ENCODE measurements at regions not wholly inside any gene's neighbourhood (a gene's known extent, or its start where the extent isn't known, plus 50 kb on each side); places are given as distances from the start of the nearest gene placed in this dataset.

GRCh38 chr9:31824860-31825259 lies 559.6 kb upstream of the ACO1 start:
- Histone ChIP-seq H3K36me3 (ENCODE audit: control insufficient read depth in 1 of 2, insufficient read depth in 2 of 2, low read depth in 1 of 2, low read length in 2 of 2) (no peaks in the 10 kb centered on the region), H2AFZ (ENCODE audit: low read depth, low read length) (no peak overlapping the region), H3K4me3 (ENCODE audit: insufficient read depth in 1 of 2, low read depth in 1 of 2, low read length in 2 of 2) (no peak overlapping the region), H3K18ac (ENCODE audit: low read depth in 1 of 2, low read length in 2 of 2) (no peak overlapping the region), H3K14ac (ENCODE audit: low read length in 2 of 2) (no peak overlapping the region), H4K8ac (ENCODE audit: low read length) (no peak overlapping the region), H3K9me3 (ENCODE audit: control insufficient read depth, low read length) (no peaks in the 10 kb centered on the region), H3K79me1 (replicated peaks; ENCODE audit: low read length, poor library complexity, severe bottlenecking) (no peaks in the 10 kb centered on the region), H3K27me3 (ENCODE audit: control insufficient read depth in 1 of 2, insufficient read depth in 1 of 2, low read length in 2 of 2) (no peaks in the 10 kb centered on the region), H3K4me2 (ENCODE audit: low read length, poor library complexity, severe bottlenecking) (no peak overlapping the region), H2AK5ac (ENCODE audit: low read length, severe bottlenecking) (no peak overlapping the region), H2BK5ac (ENCODE audit: low read depth, low read length, poor library complexity, severe bottlenecking) (no peak overlapping the region), H3K9ac (ENCODE audit: low read length) (no peak overlapping the region), H3K23ac (ENCODE audit: low read length in 2 of 2) (no peak overlapping the region), H2BK15ac (ENCODE audit: low read depth, poor library complexity, severe bottlenecking) (no peak overlapping the region), H2BK12ac (ENCODE audit: low read length in 2 of 2) (no peak overlapping the region), H3K27ac (ENCODE audit: low read length, poor library complexity, severe bottlenecking) (no peak overlapping the region), H2BK120ac (ENCODE audit: low read depth, low read length) (no peak overlapping the region), H3K4ac (ENCODE audit: low read depth in 1 of 2, low read length in 2 of 2) (no peak overlapping the region), H3K4me1 (ENCODE audit: control insufficient read depth, insufficient read depth, low read depth, low read length) (peaks cover 2% of the 10 kb centered on the region), H4K91ac (ENCODE audit: low read length) (no peak overlapping the region)
- 84% methylated on average over 2 of the region's 2 CpGs for WGBS
- no peak for DNase-seq

- Histone ChIP-seq H3K23ac (ENCODE audit: low read length in 2 of 2) (no peak overlapping the region), H3K4me2 (ENCODE audit: low read length, poor library complexity, severe bottlenecking) (no peak overlapping the region), H3K14ac (ENCODE audit: low read length in 2 of 2) (no peak overlapping the region), H3K4ac (ENCODE audit: low read depth in 1 of 2, low read length in 2 of 2) (no peak overlapping the region), H2BK15ac (ENCODE audit: low read depth, poor library complexity, severe bottlenecking) (no peak overlapping the region), H2AFZ (ENCODE audit: low read depth, low read length) (no peak overlapping the region), H3K27me3 (ENCODE audit: control insufficient read depth in 1 of 2, insufficient read depth in 1 of 2, low read length in 2 of 2) (no peaks in the 10 kb centered on the region), H2BK120ac (ENCODE audit: low read depth, low read length) (no peak overlapping the region), H4K91ac (ENCODE audit: low read length) (no peak overlapping the region), H3K9ac (ENCODE audit: low read length) (no peak overlapping the region), H3K4me1 (ENCODE audit: control insufficient read depth, insufficient read depth, low read depth, low read length) (no peaks in the 10 kb centered on the region), H2AK5ac (ENCODE audit: low read length, severe bottlenecking) (no peak overlapping the region), H4K8ac (ENCODE audit: low read length) (no peak overlapping the region), H3K9me3 (ENCODE audit: control insufficient read depth, low read length) (no peaks in the 10 kb centered on the region), H3K36me3 (ENCODE audit: control insufficient read depth in 1 of 2, insufficient read depth in 2 of 2, low read depth in 1 of 2, low read length in 2 of 2) (no peaks in the 10 kb centered on the region), H2BK5ac (ENCODE audit: low read depth, low read length, poor library complexity, severe bottlenecking) (no peak overlapping the region), H3K27ac (ENCODE audit: low read length, poor library complexity, severe bottlenecking) (no peak overlapping the region), H3K4me3 (ENCODE audit: insufficient read depth in 1 of 2, low read depth in 1 of 2, low read length in 2 of 2) (no peak overlapping the region), H2BK12ac (ENCODE audit: low read length in 2 of 2) (no peak overlapping the region), H3K79me1 (replicated peaks; ENCODE audit: low read length, poor library complexity, severe bottlenecking) (no peaks in the 10 kb centered on the region), H3K18ac (ENCODE audit: low read depth in 1 of 2, low read length in 2 of 2) (no peak overlapping the region)
- 45% methylated on average over 1 of the region's 3 CpGs for WGBS
- no peak for DNase-seq
Measured at GRCh38 chr9:31837211-31837610, 547.2 kb upstream of the ACO1 start.

- H2AK5ac ChIP-seq (ENCODE audit: low read length, severe bottlenecking), result no peak overlapping the region
- H3K9me3 ChIP-seq (ENCODE audit: control insufficient read depth, low read length), result no peaks in the 10 kb centered on the region
- H2BK12ac ChIP-seq (ENCODE audit: low read length in 2 of 2), result no peak overlapping the region
- no peak overlapping the region for H2BK120ac ChIP-seq (ENCODE audit: low read depth, low read length)
- no peak overlapping the region for H3K23ac ChIP-seq (ENCODE audit: low read length in 2 of 2)
- no peak overlapping the region for H3K27ac ChIP-seq (ENCODE audit: low read length, poor library complexity, severe bottlenecking)
- no peak overlapping the region for H3K4me3 ChIP-seq (ENCODE audit: insufficient read depth in 1 of 2, low read depth in 1 of 2, low read length in 2 of 2)
- no peak overlapping the region for H3K18ac ChIP-seq (ENCODE audit: low read depth in 1 of 2, low read length in 2 of 2)
- H3K4me2 ChIP-seq (ENCODE audit: low read length, poor library complexity, severe bottlenecking), result no peak overlapping the region
- WGBS, result 36% methylated on average over 1 of the region's 1 CpG
- H2BK5ac ChIP-seq (ENCODE audit: low read depth, low read length, poor library complexity, severe bottlenecking), result no peak overlapping the region
- H3K4ac ChIP-seq (ENCODE audit: low read depth in 1 of 2, low read length in 2 of 2), result no peak overlapping the region
- H3K79me1 ChIP-seq (replicated peaks; ENCODE audit: low read length, poor library complexity, severe bottlenecking), result no peaks in the 10 kb centered on the region
- no peaks in the 10 kb centered on the region for H3K4me1 ChIP-seq (ENCODE audit: control insufficient read depth, insufficient read depth, low read depth, low read length)
- H3K14ac ChIP-seq (ENCODE audit: low read length in 2 of 2), result no peak overlapping the region
- H3K27me3 ChIP-seq (ENCODE audit: control insufficient read depth in 1 of 2, insufficient read depth in 1 of 2, low read length in 2 of 2), result no peaks in the 10 kb centered on the region
- no peak overlapping the region for H2BK15ac ChIP-seq (ENCODE audit: low read depth, poor library complexity, severe bottlenecking)
- DNase-seq, result no peak
- H3K9ac ChIP-seq (ENCODE audit: low read length), result no peak overlapping the region
- no peak overlapping the region for H2AFZ ChIP-seq (ENCODE audit: low read depth, low read length)
- H4K8ac ChIP-seq (ENCODE audit: low read length), result no peak overlapping the region
- H3K36me3 ChIP-seq (ENCODE audit: control insufficient read depth in 1 of 2, insufficient read depth in 2 of 2, low read depth in 1 of 2, low read length in 2 of 2), result no peaks in the 10 kb centered on the region
- no peak overlapping the region for H4K91ac ChIP-seq (ENCODE audit: low read length)
Measured at GRCh38 chr9:31839273-31839672, 545.2 kb upstream of the ACO1 start.

- Histone ChIP-seq H2BK5ac (ENCODE audit: low read depth, low read length, poor library complexity, severe bottlenecking) (no peak overlapping the region), H3K36me3 (ENCODE audit: control insufficient read depth in 1 of 2, insufficient read depth in 2 of 2, low read depth in 1 of 2, low read length in 2 of 2) (no peaks in the 10 kb centered on the region), H2BK120ac (ENCODE audit: low read depth, low read length) (no peak overlapping the region), H2AK5ac (ENCODE audit: low read length, severe bottlenecking) (no peak overlapping the region), H2BK15ac (ENCODE audit: low read depth, poor library complexity, severe bottlenecking) (no peak overlapping the region), H3K18ac (ENCODE audit: low read depth in 1 of 2, low read length in 2 of 2) (no peak overlapping the region), H2AFZ (ENCODE audit: low read depth, low read length) (no peak overlapping the region), H3K27ac (ENCODE audit: low read length, poor library complexity, severe bottlenecking) (no peak overlapping the region), H3K9me3 (ENCODE audit: control insufficient read depth, low read length) (no peaks in the 10 kb centered on the region), H4K8ac (ENCODE audit: low read length) (no peak overlapping the region), H3K27me3 (ENCODE audit: control insufficient read depth in 1 of 2, insufficient read depth in 1 of 2, low read length in 2 of 2) (no peaks in the 10 kb centered on the region), H3K9ac (ENCODE audit: low read length) (no peak overlapping the region), H3K4ac (ENCODE audit: low read depth in 1 of 2, low read length in 2 of 2) (no peak overlapping the region), H4K91ac (ENCODE audit: low read length) (no peak overlapping the region), H3K79me1 (replicated peaks; ENCODE audit: low read length, poor library complexity, severe bottlenecking) (no peaks in the 10 kb centered on the region), H3K4me2 (ENCODE audit: low read length, poor library complexity, severe bottlenecking) (no peak overlapping the region), H3K23ac (ENCODE audit: low read length in 2 of 2) (no peak overlapping the region), H2BK12ac (ENCODE audit: low read length in 2 of 2) (no peak overlapping the region), H3K14ac (ENCODE audit: low read length in 2 of 2) (no peak overlapping the region), H3K4me1 (ENCODE audit: control insufficient read depth, insufficient read depth, low read depth, low read length) (no peaks in the 10 kb centered on the region), H3K4me3 (ENCODE audit: insufficient read depth in 1 of 2, low read depth in 1 of 2, low read length in 2 of 2) (no peak overlapping the region)
- WGBS, result 90% methylated on average over 2 of the region's 4 CpGs
- no peak for DNase-seq
Measured at GRCh38 chr9:31840702-31841101, 543.7 kb upstream of the ACO1 start.
